Endothelial cell of umbilical vein (primary cell): ENCODE measurements at regions not wholly inside any gene's neighbourhood (a gene's known extent, or its start where the extent isn't known, plus 50 kb on each side); places are given as distances from the start of the nearest gene placed in this dataset.

ENCODE experiments used
- BruUV-seq: library from RNA; stranded (reverse); fragments of 400-500 nt; replicated peaks from 2 replicates; lab custom pipeline; 2021; lab: Mats Ljungman, UMichigan
- CTCF ChIA-PET: fragments of 300-600, 350-600 bp; sonication (Branson Sonifier 250); formaldehyde crosslinking; loops from one replicate; lab custom pipeline; 2021; ENCODE audit warnings: antibody characterized with exemption, inconsistent platforms; lab: Charles Lee
- POLR2A ChIA-PET: fragments of 300-600, 350-600 bp; sonication (Branson Sonifier 250); formaldehyde crosslinking; loops from one replicate; lab custom pipeline; 2021; ENCODE audit warnings: antibody characterized with exemption, inconsistent platforms; lab: Charles Lee
- DNase-seq: peaks from one replicate; pipeline ENCODE4 v3.0.0-alpha.2; 2011; ENCODE audit warnings: low read depth, low spot score
- FAIRE-seq: peaks from 2 replicates; lab custom pipeline; 2011; peaks lifted over from hg19 to GRCh38; lab: Jason Lieb, UNC
- H2AFZ ChIP-seq: 2 replicates; pipeline ENCODE4 v1.6.0; 2012; ENCODE audit warnings: low read depth, low read length, control low read depth, inconsistent platforms
- H3K27ac ChIP-seq: 2 replicates; pipeline ENCODE4 v1.5.1; 2011; ENCODE audit warnings: low read depth, mild to moderate bottlenecking, control low read depth, low read length, moderate library complexity; ENCODE audit not compliant: insufficient read depth
- H3K27me3 ChIP-seq, 2 experiments: 2 replicates each; pipeline versions ENCODE4 v1.6.0 to v1.6.1; 2011; ENCODE audit warnings: low read length in 2 of 2, mixed read lengths in 1 of 2; ENCODE audit not compliant: control insufficient read depth in 2 of 2, insufficient read depth in 2 of 2
- H3K36me3 ChIP-seq, 2 experiments: 2 replicates in 1 of 2; 3 replicates in 1 of 2; pipeline ENCODE4 v1.5.1; 2011; ENCODE audit warnings: low read length in 2 of 2, mild to moderate bottlenecking in 1 of 2, moderate library complexity in 1 of 2; ENCODE audit not compliant: control insufficient read depth in 2 of 2, insufficient read depth in 2 of 2; ENCODE audit errors: extremely low read depth in 1 of 2
- H3K4me1 ChIP-seq: 3 replicates; pipeline ENCODE4 v1.5.1; 2011; ENCODE audit warnings: mild to moderate bottlenecking, low read length; ENCODE audit not compliant: control insufficient read depth, insufficient read depth; ENCODE audit errors: extremely low read depth
- H3K4me2 ChIP-seq: 2 replicates; pipeline ENCODE4 v1.6.1; 2011; ENCODE audit warnings: low read length, control low read depth, mixed read lengths; ENCODE audit not compliant: insufficient read depth
- H3K4me3 ChIP-seq, 3 experiments: fragments of 200-600 bp in 1 of 3; sonication (generic), shearing (Covaris generic) in 1 of 3; replicated peaks in 1 of 3; 2 replicates each; pipeline ENCODE4 v1.5.1; 2011 to 2016; ENCODE audit warnings: control low read depth in 3 of 3, low read length in 3 of 3, mild to moderate bottlenecking in 2 of 3, inconsistent platforms in 1 of 3, low read depth in 1 of 3, moderate library complexity in 1 of 3; ENCODE audit not compliant: insufficient read depth in 1 of 3
- H3K79me2 ChIP-seq: 2 replicates; pipeline ENCODE4 v1.6.0; 2012; ENCODE audit warnings: low read length, inconsistent platforms; ENCODE audit not compliant: control insufficient read depth, insufficient read depth
- H3K9ac ChIP-seq: replicated peaks from 2 replicates; pipeline ENCODE3; 2011; ENCODE audit warnings: low read length, control low read depth; ENCODE audit not compliant: insufficient read depth; ENCODE audit errors: extremely low read depth
- H3K9me1 ChIP-seq: replicated peaks from 3 replicates; pipeline ENCODE4 v1.6.0; 2011; ENCODE audit warnings: mild to moderate bottlenecking, low read length; ENCODE audit not compliant: control insufficient read depth, insufficient read depth; ENCODE audit errors: extremely low read depth
- H3K9me3 ChIP-seq: replicated peaks from 2 replicates; pipeline ENCODE4 v1.5.1; 2012; ENCODE audit warnings: low read length, inconsistent platforms; ENCODE audit not compliant: control insufficient read depth, insufficient read depth
- H4K20me1 ChIP-seq: replicated peaks from 2 replicates; pipeline ENCODE3; 2011; ENCODE audit warnings: mild to moderate bottlenecking, low read length; ENCODE audit not compliant: control insufficient read depth, insufficient read depth; ENCODE audit errors: extremely low read depth
- FOS ChIP-seq: IDR thresholded peaks from 2 replicates; pipeline ENCODE4 v1.6.1; 2011; ENCODE audit warnings: mild to moderate bottlenecking, low read length, moderate library complexity, borderline replicate concordance; ENCODE audit not compliant: insufficient read depth
- GATA2 ChIP-seq: IDR thresholded peaks from 2 replicates; pipeline ENCODE4 v1.7.0; 2011; ENCODE audit warnings: low read depth, mild to moderate bottlenecking, moderate library complexity, mixed read lengths, low read length; ENCODE audit not compliant: insufficient read length, insufficient read depth
- JUN ChIP-seq: IDR thresholded peaks from 2 replicates; pipeline ENCODE4 v1.6.1; 2011; ENCODE audit warnings: borderline replicate concordance, low read depth; ENCODE audit not compliant: insufficient read length, insufficient read depth
- MYC ChIP-seq: IDR thresholded peaks from one replicate; pipeline ENCODE4 v1.6.1; 2011; ENCODE audit warnings: mild to moderate bottlenecking, low read depth, low read length
- POLR2A ChIP-seq: IDR thresholded peaks from 2 replicates; pipeline ENCODE4 v1.6.1; 2012; ENCODE audit warnings: low read depth, mild to moderate bottlenecking, control low read depth, low read length
- POLR2AphosphoS5 ChIP-seq: IDR thresholded peaks from 2 replicates; pipeline ENCODE4 v1.6.1; 2012; ENCODE audit warnings: low read depth, mild to moderate bottlenecking, control low read depth, low read length, moderate library complexity; ENCODE audit not compliant: insufficient read depth
- dilution Hi-C: fragments of 300-500 bp; cut with MboI; formaldehyde crosslinking; loops from one replicate; pipeline ENCODE4 v1.15.0; 2019; ENCODE audit warnings: low sequenced_read_pairs; ENCODE audit not compliant: extremely low pct_ligation_motif_present
- intact Hi-C: fragments of 100-400 bp; cut with micrococcal nuclease; formaldehyde crosslinking; loops from one replicate; pipeline ENCODE4 v1.10.0; 2022
- TF ChIP-seq, protein P1 (sequence below): IDR thresholded peaks from 2 replicates; pipeline ENCODE4 v1.6.1; 2011; ENCODE audit not compliant: insufficient read depth, insufficient read length
- TF ChIP-seq, protein P2 (sequence below), 2 donors: IDR thresholded peaks; 1 replicate in 1 of 2; 2 replicates in 1 of 2; pipeline ENCODE4 v1.5.1; 2011; ENCODE audit warnings: low read length in 2 of 2, mild to moderate bottlenecking in 2 of 2, moderate library complexity in 2 of 2, control low read depth in 1 of 2, inconsistent platforms in 1 of 2, low read depth in 1 of 2; ENCODE audit not compliant: insufficient read depth in 1 of 2; ENCODE audit errors: extremely low read depth in 1 of 2

- TF ChIP-seq POLR2AphosphoS5 (no peak), JUN (no peak), POLR2A (no peak), MYC (no peak), FOS (no peak), GATA2 (no peak)
- TF ChIP-seq, protein P1, sequence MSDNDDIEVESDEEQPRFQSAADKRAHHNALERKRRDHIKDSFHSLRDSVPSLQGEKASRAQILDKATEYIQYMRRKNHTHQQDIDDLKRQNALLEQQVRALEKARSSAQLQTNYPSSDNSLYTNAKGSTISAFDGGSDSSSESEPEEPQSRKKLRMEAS = no peak
- TF ChIP-seq, protein P2, sequence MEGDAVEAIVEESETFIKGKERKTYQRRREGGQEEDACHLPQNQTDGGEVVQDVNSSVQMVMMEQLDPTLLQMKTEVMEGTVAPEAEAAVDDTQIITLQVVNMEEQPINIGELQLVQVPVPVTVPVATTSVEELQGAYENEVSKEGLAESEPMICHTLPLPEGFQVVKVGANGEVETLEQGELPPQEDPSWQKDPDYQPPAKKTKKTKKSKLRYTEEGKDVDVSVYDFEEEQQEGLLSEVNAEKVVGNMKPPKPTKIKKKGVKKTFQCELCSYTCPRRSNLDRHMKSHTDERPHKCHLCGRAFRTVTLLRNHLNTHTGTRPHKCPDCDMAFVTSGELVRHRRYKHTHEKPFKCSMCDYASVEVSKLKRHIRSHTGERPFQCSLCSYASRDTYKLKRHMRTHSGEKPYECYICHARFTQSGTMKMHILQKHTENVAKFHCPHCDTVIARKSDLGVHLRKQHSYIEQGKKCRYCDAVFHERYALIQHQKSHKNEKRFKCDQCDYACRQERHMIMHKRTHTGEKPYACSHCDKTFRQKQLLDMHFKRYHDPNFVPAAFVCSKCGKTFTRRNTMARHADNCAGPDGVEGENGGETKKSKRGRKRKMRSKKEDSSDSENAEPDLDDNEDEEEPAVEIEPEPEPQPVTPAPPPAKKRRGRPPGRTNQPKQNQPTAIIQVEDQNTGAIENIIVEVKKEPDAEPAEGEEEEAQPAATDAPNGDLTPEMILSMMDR (IDR thresholded peaks at IDR 0.05; ENCODE audit: extremely low read depth in 1 of 2, insufficient read depth in 1 of 2, low read depth in 1 of 2, low read length in 2 of 2) = no peak
- Histone ChIP-seq H3K4me1 (peaks cover 11% of the 10 kb centered on the region), H4K20me1 (no peaks in the 10 kb centered on the region), H2AFZ (no peak overlapping the region), H3K27me3 (no peaks in the 10 kb centered on the region), H3K9me3 (no peaks in the 10 kb centered on the region), H3K79me2 (no peaks in the 10 kb centered on the region), H3K4me2 (peak overlapping the region; percentile 55), H3K4me3 (no peak overlapping the region), H3K36me3 (no peaks in the 10 kb centered on the region), H3K9me1 (no peaks in the 10 kb centered on the region), H3K27ac (peak overlapping the region; percentile 81), H3K9ac (peak overlapping the region; percentile 61)
- dilution Hi-C loops (no loop called here), intact Hi-C loops (loop anchor here (5.0 kb wide), 1 partner anchor 852 kb away; no protein-coding TSS in a partner anchor)
- DNase-seq (peak; percentile 12), FAIRE-seq (no peak)
- CTCF ChIA-PET = no interaction called here
- no TSS peak for BruUV-seq
- POLR2A ChIA-PET = no interaction called here
Measured at GRCh38 chr2:122749405-122749804, 994.0 kb downstream of the TSN start.
